AG10803 (cell line): ENCODE measurements at regions not wholly inside any gene's neighbourhood (a gene's known extent, or its start where the extent isn't known, plus 50 kb on each side); places are given as distances from the start of the nearest gene placed in this dataset.
"Not testable (repeated sequence)": the region's sequence is repeated elsewhere in the genome, so short reads cannot be mapped to it uniquely, and the experiment has no call there.

ENCODE experiments used
- DNase-seq: peaks from one replicate; pipeline ENCODE4 v3.0.0; 2010; ENCODE audit warnings: low read depth
- H3K4me3 ChIP-seq: 2 replicates; pipeline ENCODE4 v1.5.1; 2011; ENCODE audit warnings: mild to moderate bottlenecking, low read length, control low read depth
- CTCF ChIP-seq: conservative IDR thresholded peaks from 2 replicates; pipeline ENCODE4 v1.5.1; 2011; ENCODE audit warnings: mild to moderate bottlenecking, low read length, control low read depth, inconsistent platforms

- H3K4me3 ChIP-seq = no peak overlapping the region
- DNase-seq = no peak
- TF ChIP-seq CTCF = no peak
These were observed 538.3 kb upstream of the ANO3 start for GRCh38 chr11:25793637-25794036.

- no peak for DNase-seq
- TF ChIP-seq CTCF = no peak
- H3K4me3 ChIP-seq = no peak overlapping the region
These were observed 537.1 kb upstream of the ANO3 start for GRCh38 chr11:25794804-25795203.

GRCh38 chr11:25816411-25816810, 515.5 kb upstream of the ANO3 start:
- no peak for DNase-seq
- TF ChIP-seq CTCF = no peak
- no peak overlapping the region for H3K4me3 ChIP-seq

- no peak overlapping the region for H3K4me3 ChIP-seq
- no peak for TF ChIP-seq CTCF
- DNase-seq = no peak
These were observed 507.2 kb upstream of the ANO3 start for GRCh38 chr11:25824688-25825087.

GRCh38 chr11:25831485-25831884, 500.4 kb upstream of the ANO3 start:
- not testable (repeated sequence) for DNase-seq

GRCh38 chr11:25838918-25839625, 492.9 kb upstream of the ANO3 start:
- DNase-seq = no peak
- no peak overlapping the region for H3K4me3 ChIP-seq
- TF ChIP-seq CTCF = no peak

More at GRCh38 chr11:25831485-25831884, 500.4 kb upstream of the ANO3 start:
- not testable (repeated sequence) for H3K4me3 ChIP-seq

- DNase-seq = no peak
- no peak for TF ChIP-seq CTCF
- H3K4me3 ChIP-seq = no peak overlapping the region
These were observed 487.1 kb upstream of the ANO3 start for GRCh38 chr11:25844811-25845210.
